Keratinocyte (primary cell): ENCODE measurements at regions not wholly inside any gene's neighbourhood (a gene's known extent, or its start where the extent isn't known, plus 50 kb on each side); places are given as distances from the start of the nearest gene placed in this dataset.

Source experiments
- CTCF ChIP-seq, 3 experiments: IDR thresholded peaks in 1 of 3; conservative IDR thresholded peaks in 1 of 3; optimal IDR thresholded peaks in 1 of 3; 2 replicates in 2 of 3; 3 replicates in 1 of 3; pipeline versions ENCODE3 to v1.5.1; 2011; ENCODE audit warnings: low read length in 3 of 3, mild to moderate bottlenecking in 3 of 3, moderate library complexity in 2 of 3, control low read depth in 1 of 3, inconsistent platforms in 1 of 3; ENCODE audit not compliant: insufficient read depth in 2 of 3; ENCODE audit errors: extremely low read depth in 1 of 3
- EZH2 ChIP-seq: IDR thresholded peaks from one replicate; pipeline ENCODE4 v1.6.1; 2012; ENCODE audit warnings: inconsistent platforms, mild to moderate bottlenecking, low read length, moderate library complexity

GRCh38 chr2:133887676-133888040, 319.4 kb upstream of the NCKAP5 start:
- no peak for TF ChIP-seq CTCF (optimal IDR thresholded peaks at IDR 0.05 in 1 of 3, IDR thresholded peaks at IDR 0.05 in 1 of 3, conservative IDR thresholded peaks at IDR 0.05 in 1 of 3; ENCODE audit: extremely low read depth in 1 of 3, insufficient read depth in 2 of 3, low read length in 3 of 3)
- no peak for TF ChIP-seq EZH2
